HepG2 (cell line): ENCODE measurements at regions not wholly inside any gene's neighbourhood (a gene's known extent, or its start where the extent isn't known, plus 50 kb on each side); places are given as distances from the start of the nearest gene placed in this dataset.

Experiments
- ATAC-seq: fragments of 200-7000 bp; cut with Tn5 transposase; 3 replicates; pipeline ENCODE4 v1.9.1; 2020; ENCODE audit warnings: mild to moderate bottlenecking, moderate library complexity
- BruUV-seq: library from RNA; stranded (reverse); fragments of 400-500 nt; replicated peaks from 2 replicates; lab custom pipeline; 2021; lab: Mats Ljungman, UMichigan
- CTCF ChIA-PET: fragments of 300-600 bp; formaldehyde crosslinking; extraction: SDS; loops from one replicate; lab custom pipeline; 2021; ENCODE audit warnings: low total read pairs, inconsistent platforms, low intra/inter-chr PET ratio; lab: Yijun Ruan, JAX
- POLR2A ChIA-PET: fragments of 350-600 bp; sonication (Branson Sonifier 250); formaldehyde crosslinking; loops from one replicate; lab custom pipeline; 2020; ENCODE audit warnings: antibody characterized with exemption, inconsistent platforms; lab: Yijun Ruan, JAX
- DNase-seq: peaks from one replicate; pipeline ENCODE4 v3.0.0-alpha.2; 2015; ENCODE audit warnings: low spot score
- FAIRE-seq: peaks from 3 replicates; lab custom pipeline; 2011; peaks lifted over from hg19 to GRCh38; lab: Jason Lieb, UNC
- H2AFZ ChIP-seq: one replicate; pipeline ENCODE4 v1.6.1; 2011; ENCODE audit warnings: low read length, inconsistent platforms
- H3K27ac ChIP-seq: fragments of 300-600 bp; 3 replicates; pipeline ENCODE4 v1.8.0; 2011; ENCODE audit warnings: mixed run types, mild to moderate bottlenecking, mixed read lengths, low read length, inconsistent platforms; ENCODE audit not compliant: insufficient read depth; ENCODE audit errors: extremely low read length
- H3K27me3 ChIP-seq, 2 experiments: fragments of 200-600 bp in 1 of 2; 2 replicates in 1 of 2; 3 replicates in 1 of 2; pipeline versions ENCODE4 v1.6.0 to v1.8.0; 2011; ENCODE audit warnings: low read length in 2 of 2, mild to moderate bottlenecking in 2 of 2, moderate library complexity in 2 of 2, inconsistent platforms in 1 of 2; ENCODE audit not compliant: insufficient read depth in 2 of 2, control insufficient read depth in 1 of 2
- H3K36me3 ChIP-seq, 2 experiments: fragments of 200-600 bp in 1 of 2; replicated peaks in 1 of 2; 2 replicates in 1 of 2; 3 replicates in 1 of 2; pipeline versions ENCODE4 v1.5.1 to v1.8.0; 2011; ENCODE audit warnings: low read length in 2 of 2, inconsistent platforms in 1 of 2; ENCODE audit not compliant: insufficient read depth in 2 of 2, control insufficient read depth in 1 of 2
- H3K4me1 ChIP-seq: 2 replicates; pipeline ENCODE4 v1.5.1; 2012; ENCODE audit warnings: low read length, inconsistent platforms; ENCODE audit not compliant: insufficient read depth
- H3K4me2 ChIP-seq: 2 replicates; pipeline ENCODE4 v1.6.0; 2011; ENCODE audit warnings: low read depth, low read length, inconsistent platforms
- H3K4me3 ChIP-seq, 3 experiments: fragments of 200-600 bp in 1 of 3; sonication (generic), shearing (Covaris generic) in 1 of 3; replicated peaks in 1 of 3; 2 replicates each; pipeline ENCODE4 v1.5.1; 2011 to 2016; ENCODE audit warnings: low read length in 3 of 3, inconsistent platforms in 2 of 3, low read depth in 2 of 3, mild to moderate bottlenecking in 2 of 3, control low read depth in 1 of 3, mixed read lengths in 1 of 3; ENCODE audit not compliant: insufficient read depth in 1 of 3
- H3K79me2 ChIP-seq: one replicate; pipeline ENCODE4 v1.6.1; 2011; ENCODE audit warnings: low read length, inconsistent platforms; ENCODE audit not compliant: insufficient read depth
- H3K9ac ChIP-seq: 2 replicates; pipeline ENCODE4 v1.6.0; 2011; ENCODE audit warnings: mild to moderate bottlenecking, low read depth, low read length, inconsistent platforms; ENCODE audit not compliant: insufficient read depth
- H3K9me3 ChIP-seq: 2 replicates; pipeline ENCODE4 v1.5.1; 2012; ENCODE audit warnings: mild to moderate bottlenecking, low read length
- H4K20me1 ChIP-seq: 2 replicates; pipeline ENCODE4 v1.6.0; 2011; ENCODE audit warnings: inconsistent platforms, mild to moderate bottlenecking, low read length, moderate library complexity; ENCODE audit not compliant: insufficient read depth
- AGO1 ChIP-seq: fragments of 200-400 bp; formaldehyde crosslinking; IDR thresholded peaks from 2 replicates; pipeline ENCODE4 v1.6.1; 2017; ENCODE audit warnings: mild to moderate bottlenecking, low read depth, low read length, moderate library complexity; ENCODE audit not compliant: poor library complexity, severe bottlenecking
- AHR ChIP-seq: IDR thresholded peaks from 2 replicates; pipeline ENCODE4 v1.6.1; 2018; ENCODE audit warnings: missing genetic modification reagents, missing compliant biosample characterization
- EED ChIP-seq: sonication (generic); formaldehyde crosslinking; IDR thresholded peaks from 2 replicates; pipeline ENCODE4 v1.5.0; 2020; ENCODE audit warnings: mild to moderate bottlenecking, missing genetic modification reagents
- ERF ChIP-seq: IDR thresholded peaks from 2 replicates; pipeline ENCODE4 v1.6.1; 2018; ENCODE audit warnings: missing biosample characterization, missing genetic modification reagents
- FOXA1 ChIP-seq, 2 experiments: fragments of 450-650 bp in 1 of 2; sonication (generic) in 1 of 2; formaldehyde crosslinking in 1 of 2; IDR thresholded peaks; 2 replicates each; pipeline versions ENCODE4 v1.4.0 to v1.6.1; 2016 to 2020; ENCODE audit warnings: missing genetic modification reagents in 1 of 2
- HOXD1 ChIP-seq: sonication (generic); formaldehyde crosslinking; IDR thresholded peaks from 2 replicates; pipeline ENCODE4 v1.5.0; 2020; ENCODE audit warnings: missing genetic modification reagents
- RBAK ChIP-seq: sonication (generic); formaldehyde crosslinking; IDR thresholded peaks from 2 replicates; pipeline ENCODE4 v1.5.1; 2020; ENCODE audit warnings: mild to moderate bottlenecking, missing genetic modification reagents
- TCF7L2 ChIP-seq: IDR thresholded peaks from 2 replicates; pipeline ENCODE4 v1.6.1; 2011; ENCODE audit warnings: mild to moderate bottlenecking, low read depth, low read length, moderate library complexity
- TMF1 ChIP-seq: sonication (generic); formaldehyde crosslinking; IDR thresholded peaks from 2 replicates; pipeline ENCODE4 v1.8.1; 2022; ENCODE audit warnings: low read depth, missing genetic modification reagents
- ZBTB37 ChIP-seq: sonication (generic); formaldehyde crosslinking; IDR thresholded peaks from 2 replicates; pipeline ENCODE4 v1.4.0; 2020; ENCODE audit warnings: mild to moderate bottlenecking, missing genetic modification reagents
- ZNF441 ChIP-seq: sonication (generic); formaldehyde crosslinking; IDR thresholded peaks from 2 replicates; pipeline ENCODE4 v1.7.0; 2021; ENCODE audit warnings: missing genetic modification reagents, borderline replicate concordance
- ZNF546 ChIP-seq: sonication (generic); formaldehyde crosslinking; conservative IDR thresholded peaks from 2 replicates; pipeline ENCODE4 v1.8.1; 2023; ENCODE audit warnings: mild to moderate bottlenecking, missing genetic modification reagents
- ZNF547 ChIP-seq: sonication (generic); formaldehyde crosslinking; IDR thresholded peaks from 2 replicates; pipeline ENCODE4 v1.5.1; 2020; ENCODE audit warnings: mild to moderate bottlenecking, missing genetic modification reagents
- ZNF678 ChIP-seq: sonication (generic); formaldehyde crosslinking; IDR thresholded peaks from 2 replicates; pipeline ENCODE4 v1.4.0; 2020; ENCODE audit warnings: mild to moderate bottlenecking, missing genetic modification reagents
- WGBS: methylation state at CpG from one replicate; pipeline ENCODE4 v1.1.6; 2017; ENCODE audit warnings: low lambda C conversion rate; 5-methylcytosine and 5-hydroxymethylcytosine counted together
- in situ Hi-C: cut with HindIII; loops from 2 replicates; pipeline ENCODE4 v1.10.0; 2017; ENCODE audit warnings: low pct_unique_long_range_greater_than_20kb; ENCODE audit not compliant: extremely low pct_ligation_motif_present
- intact Hi-C: fragments of 100-400 bp; cut with micrococcal nuclease; formaldehyde crosslinking; loops from one replicate; pipeline ENCODE4 v1.10.0; 2022; ENCODE audit not compliant: unreplicated experiment

GRCh38 chr16:79772784-79773183 lies 172.2 kb upstream of the MAF start:
- ChIA-PET POLR2A (no interaction called here), CTCF (no interaction called here)
- Histone ChIP-seq H2AFZ (no peak overlapping the region), H3K4me3 (no peak overlapping the region), H3K36me3 (no peaks in the 10 kb centered on the region), H3K4me2 (no peak overlapping the region), H4K20me1 (no peaks in the 10 kb centered on the region), H3K4me1 (peaks cover 32% of the 10 kb centered on the region), H3K27me3 (peaks cover 0 to 24% of the 10 kb centered on the region in 2 experiments; a peak in 2 of 5 replicates), H3K9ac (no peak overlapping the region), H3K9me3 (no peaks in the 10 kb centered on the region), H3K79me2 (no peaks in the 10 kb centered on the region), H3K27ac (no peak overlapping the region)
- intact Hi-C loops (loop anchor here (5.0 kb wide), 1 partner anchor 170 kb away; the partner anchor contains the start of gene MAF), in situ Hi-C loops (no loop called here)
- 4% methylated on average over 3 of the region's 3 CpGs for WGBS
- ATAC-seq (no peak), DNase-seq (no peak), FAIRE-seq (no peak)
- BruUV-seq, result no TSS peak
- no peak for TF ChIP-seq EED (CRISPR knock-in tag)
- no peak for TF ChIP-seq TCF7L2
- TF ChIP-seq ZNF547 (CRISPR knock-in tag), result no peak
- no peak for TF ChIP-seq ZNF678 (CRISPR knock-in tag)
- TF ChIP-seq AHR (CRISPR knock-in tag), result no peak
- TF ChIP-seq AGO1, result no peak
- no peak for TF ChIP-seq RBAK (CRISPR knock-in tag)
- no peak for TF ChIP-seq ERF (CRISPR knock-in tag)
- no peak for TF ChIP-seq FOXA1 (IDR thresholded peaks at IDR 0.05)
- no peak for TF ChIP-seq FOXA1 (CRISPR knock-in tag; IDR thresholded peaks at IDR 0.05)
- no peak for TF ChIP-seq ZBTB37 (CRISPR knock-in tag)
- no peak for TF ChIP-seq TMF1 (CRISPR knock-in tag)
- no peak for TF ChIP-seq ZNF546 (CRISPR knock-in tag)
- no peak for TF ChIP-seq HOXD1 (CRISPR knock-in tag)
- no peak for TF ChIP-seq ZNF441
